ENCODE measurements at regions not wholly inside any gene's neighbourhood (a gene's known extent, or its start where the extent isn't known, plus 50 kb on each side); places are given as distances from the start of the nearest gene placed in this dataset.

GRCh38 chr2:16124881-16125613 lies 184.7 kb downstream of the MYCN start:
- TF ChIP-seq MYC (IDR thresholded peaks at IDR 0.05; ENCODE audit: low read depth, low read length) (no peak), POLR2A (IDR thresholded peaks at IDR 0.05; ENCODE audit: extremely low read depth, insufficient read length) (no peak), CTCF (IDR thresholded peaks at IDR 0.05; ENCODE audit: low read depth, low read length) (no peak), MAX (IDR thresholded peaks at IDR 0.05; ENCODE audit: low read depth, low read length) (no peak)
- H3K4me3 ChIP-seq (ENCODE audit: low read depth, low read length) = no peak overlapping the region
- DNase-seq (ENCODE audit: low read depth) = no peak

GRCh38 chr2:16123856-16124780 lies 183.8 kb downstream of the MYCN start:
- no peak for TF ChIP-seq CTCF (IDR thresholded peaks at IDR 0.05; ENCODE audit: low read depth, low read length)
- TF ChIP-seq POLR2A (IDR thresholded peaks at IDR 0.05; ENCODE audit: extremely low read depth, insufficient read length) = no peak
- no peak for TF ChIP-seq MYC (IDR thresholded peaks at IDR 0.05; ENCODE audit: low read depth, low read length)
- no peak for TF ChIP-seq MAX (IDR thresholded peaks at IDR 0.05; ENCODE audit: low read depth, low read length)
- no peak for DNase-seq (ENCODE audit: low read depth)
- no peak overlapping the region for H3K4me3 ChIP-seq (ENCODE audit: low read depth, low read length)

GRCh38 chr2:16123421-16123820 lies 183.1 kb downstream of the MYCN start:
- no peak overlapping the region for H3K4me3 ChIP-seq (ENCODE audit: low read depth, low read length)
- no peak for TF ChIP-seq POLR2A (IDR thresholded peaks at IDR 0.05; ENCODE audit: extremely low read depth, insufficient read length)

GRCh38 chr2:16122556-16122955 lies 182.2 kb downstream of the MYCN start:
- H3K4me3 ChIP-seq (ENCODE audit: low read depth, low read length) = no peak overlapping the region
- no peak for TF ChIP-seq MYC (IDR thresholded peaks at IDR 0.05; ENCODE audit: low read depth, low read length)
- TF ChIP-seq CTCF (IDR thresholded peaks at IDR 0.05; ENCODE audit: low read depth, low read length) = no peak
- no peak for DNase-seq (ENCODE audit: low read depth)

More at GRCh38 chr2:16123421-16123820, 183.1 kb downstream of the MYCN start:
- DNase-seq (ENCODE audit: low read depth) = no peak

GRCh38 chr2:16121986-16122390 lies 181.6 kb downstream of the MYCN start:
- no peak overlapping the region for H3K4me3 ChIP-seq (ENCODE audit: low read depth, low read length)
- no peak for DNase-seq (ENCODE audit: low read depth)
- TF ChIP-seq POLR2A (IDR thresholded peaks at IDR 0.05; ENCODE audit: extremely low read depth, insufficient read length) = no peak
- TF ChIP-seq MAX (IDR thresholded peaks at IDR 0.05; ENCODE audit: low read depth, low read length) = no peak
- TF ChIP-seq CTCF (IDR thresholded peaks at IDR 0.05; ENCODE audit: low read depth, low read length) = no peak
- TF ChIP-seq MYC (IDR thresholded peaks at IDR 0.05; ENCODE audit: low read depth, low read length) = no peak

- no peak for DNase-seq (ENCODE audit: low read depth)
- H3K4me3 ChIP-seq (ENCODE audit: low read depth, low read length) = no peak overlapping the region
- TF ChIP-seq MYC (IDR thresholded peaks at IDR 0.05; ENCODE audit: low read depth, low read length) = no peak
- TF ChIP-seq CTCF (IDR thresholded peaks at IDR 0.05; ENCODE audit: low read depth, low read length) = no peak
Observed at GRCh38 chr2:16121231-16121985, 181.1 kb downstream of the MYCN start.

Measured in NB4 (cell line).